RPMI8226 (cell line): ENCODE measurements at regions not wholly inside any gene's neighbourhood (a gene's known extent, or its start where the extent isn't known, plus 50 kb on each side); places are given as distances from the start of the nearest gene placed in this dataset.
"Not testable (repeated sequence)": the region's sequence is repeated elsewhere in the genome, so short reads cannot be mapped to it uniquely, and the experiment has no call there.

ENCODE experiments used
- DNase-seq: peaks from one replicate; pipeline ENCODE4 v3.0.0-alpha.2; 2015

DNA sequence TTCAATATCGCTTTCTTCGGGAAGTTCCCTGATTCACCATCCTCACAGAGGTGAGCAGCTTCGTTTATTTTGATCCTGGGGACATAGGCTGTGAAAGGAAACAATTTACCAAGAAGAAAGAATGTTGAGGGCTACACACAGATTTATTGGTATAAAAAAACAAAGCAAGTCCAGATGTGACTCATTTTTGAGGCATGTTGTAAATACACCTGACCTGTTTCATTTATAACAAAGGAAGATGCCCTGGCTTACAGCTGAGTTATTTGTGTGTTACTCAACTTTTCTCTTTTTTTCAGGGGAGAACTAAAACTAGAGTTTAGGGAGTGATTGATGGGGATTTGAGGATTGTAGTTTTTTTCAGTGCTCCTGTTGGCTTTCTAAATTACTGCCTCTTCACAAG, 489.5 kb downstream of the CBLN4 start:
- no peak for DNase-seq

DNA sequence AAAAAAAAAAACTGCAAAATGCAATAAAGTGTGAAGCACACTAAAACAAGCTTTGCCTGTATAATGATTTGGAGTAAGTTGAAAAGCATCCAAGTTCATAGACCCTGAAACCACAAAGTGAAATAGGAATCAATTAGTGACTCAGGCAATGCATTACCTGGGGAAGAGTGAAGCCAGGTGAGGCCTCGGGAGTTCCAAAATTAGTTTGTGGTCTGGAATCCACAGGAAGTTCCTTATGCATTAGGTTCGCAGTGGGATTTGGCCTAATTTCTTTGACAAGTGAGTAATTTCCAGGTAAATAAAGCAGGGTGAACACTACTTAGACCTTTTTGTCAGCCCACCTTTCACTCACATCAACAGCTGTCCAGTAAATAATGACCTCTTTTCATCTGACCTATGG, 490.8 kb downstream of the CBLN4 start:
- DNase-seq = no peak

DNA sequence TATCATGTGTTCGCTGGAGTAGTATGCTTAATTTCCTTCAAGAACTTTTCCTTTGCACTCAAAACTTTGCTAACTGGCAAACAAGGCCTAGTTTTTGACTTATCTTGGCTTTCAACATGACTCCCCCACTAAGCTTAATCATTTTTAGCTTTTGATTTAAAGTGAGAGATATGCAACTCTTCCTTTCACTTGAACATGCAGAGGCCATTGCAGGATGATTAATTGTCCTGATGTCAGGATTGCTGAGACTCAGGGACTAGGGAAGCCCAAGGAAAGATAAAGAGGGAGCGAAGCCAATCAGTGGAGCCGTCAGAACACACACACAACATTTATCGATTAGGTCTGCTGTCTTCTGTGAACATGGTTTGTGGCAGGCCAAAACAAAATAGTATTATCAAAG, 491.4 kb downstream of the CBLN4 start:
- no peak for DNase-seq

DNA sequence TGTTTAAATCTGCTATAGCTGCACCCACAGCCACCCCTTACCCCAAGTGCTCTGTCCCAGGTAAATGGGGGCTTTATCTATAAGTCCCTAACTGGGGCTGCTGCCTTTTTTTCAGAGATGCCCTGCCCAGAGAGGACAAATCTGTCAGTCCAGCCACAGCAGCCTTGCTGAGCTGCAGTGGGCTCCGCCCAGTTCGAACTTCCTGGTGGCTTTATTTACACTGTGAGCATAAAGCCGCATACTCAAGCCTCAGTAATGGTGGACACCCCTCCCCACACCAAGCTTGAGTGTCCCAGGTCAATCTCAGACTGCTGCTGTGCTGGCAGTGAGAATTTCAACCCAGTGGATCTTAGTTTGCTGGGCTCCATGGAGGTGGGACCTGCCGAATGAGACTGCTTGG, 505.2 kb downstream of the CBLN4 start:
- no peak for DNase-seq

DNA sequence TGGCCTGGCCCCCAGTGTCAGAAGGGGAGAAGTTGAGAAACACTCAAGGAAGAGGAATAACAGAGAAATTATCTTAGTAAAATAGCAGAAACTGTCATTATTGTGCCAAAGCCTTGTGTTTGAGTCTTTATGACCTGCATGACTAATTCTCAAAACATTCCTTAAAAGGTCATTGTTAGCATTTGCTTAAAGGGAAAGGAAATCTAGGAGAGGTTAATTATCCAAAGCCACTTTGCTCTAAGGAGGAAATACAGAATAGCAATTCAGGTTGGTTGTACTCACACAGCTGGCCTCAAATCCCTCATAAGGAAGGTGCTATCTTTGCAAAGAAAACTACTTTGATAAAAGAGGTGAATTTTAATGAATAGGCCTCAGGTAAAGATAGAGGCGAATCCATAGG, 516.7 kb downstream of the CBLN4 start:
- no peak for DNase-seq

DNA sequence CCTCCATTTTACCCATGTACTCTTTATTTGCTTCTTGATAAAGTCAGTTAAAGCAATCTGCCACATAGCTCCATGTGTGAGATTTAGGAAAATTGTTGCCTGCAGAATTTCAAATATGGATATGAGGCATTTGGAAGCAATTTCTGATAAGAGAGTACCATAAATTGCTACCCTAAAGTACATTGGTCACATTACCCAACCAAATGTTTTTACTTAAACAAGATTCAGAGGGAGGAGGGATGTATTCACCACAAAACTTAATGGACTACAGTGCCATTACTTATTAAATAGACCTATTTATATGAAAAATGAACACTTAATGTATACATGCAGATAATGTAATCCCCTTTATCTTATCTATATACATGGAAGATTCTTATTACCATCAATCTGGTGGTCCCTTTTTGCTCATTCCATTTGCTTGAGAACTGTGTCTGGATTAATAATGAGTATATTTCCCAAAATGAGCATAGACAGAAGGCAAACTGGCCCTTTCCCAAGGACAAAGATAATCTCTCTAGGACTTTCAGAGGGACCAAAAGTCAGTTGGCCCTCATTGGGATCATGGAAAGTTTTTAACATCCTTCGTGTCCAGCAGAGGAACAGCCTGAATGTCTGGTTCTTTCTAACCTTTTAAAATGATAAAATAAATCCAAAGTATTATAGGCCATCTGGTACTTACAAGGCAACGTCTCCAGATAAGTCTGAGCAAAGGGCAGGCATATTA, 526.4 kb downstream of the CBLN4 start:
- no peak for DNase-seq

DNA sequence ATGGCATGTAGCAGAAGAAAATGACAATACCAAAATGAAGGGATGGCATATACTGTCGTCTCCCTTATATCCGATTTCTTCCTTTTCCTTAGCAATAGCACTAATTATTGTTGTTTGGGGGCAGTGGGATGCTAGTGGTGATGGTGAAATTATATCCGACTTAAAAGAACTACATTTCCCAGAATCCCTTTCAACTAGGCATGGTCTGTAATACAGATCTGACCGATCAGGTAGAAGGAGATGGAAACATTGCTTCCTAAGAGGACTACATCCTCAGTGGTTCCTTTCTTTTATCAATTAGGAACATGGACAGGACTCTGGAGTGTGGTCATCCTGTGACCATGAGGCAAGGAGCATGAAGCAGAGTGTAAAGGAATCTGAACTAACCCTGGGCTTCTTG, 532.6 kb downstream of the CBLN4 start:
- no peak for DNase-seq

DNA sequence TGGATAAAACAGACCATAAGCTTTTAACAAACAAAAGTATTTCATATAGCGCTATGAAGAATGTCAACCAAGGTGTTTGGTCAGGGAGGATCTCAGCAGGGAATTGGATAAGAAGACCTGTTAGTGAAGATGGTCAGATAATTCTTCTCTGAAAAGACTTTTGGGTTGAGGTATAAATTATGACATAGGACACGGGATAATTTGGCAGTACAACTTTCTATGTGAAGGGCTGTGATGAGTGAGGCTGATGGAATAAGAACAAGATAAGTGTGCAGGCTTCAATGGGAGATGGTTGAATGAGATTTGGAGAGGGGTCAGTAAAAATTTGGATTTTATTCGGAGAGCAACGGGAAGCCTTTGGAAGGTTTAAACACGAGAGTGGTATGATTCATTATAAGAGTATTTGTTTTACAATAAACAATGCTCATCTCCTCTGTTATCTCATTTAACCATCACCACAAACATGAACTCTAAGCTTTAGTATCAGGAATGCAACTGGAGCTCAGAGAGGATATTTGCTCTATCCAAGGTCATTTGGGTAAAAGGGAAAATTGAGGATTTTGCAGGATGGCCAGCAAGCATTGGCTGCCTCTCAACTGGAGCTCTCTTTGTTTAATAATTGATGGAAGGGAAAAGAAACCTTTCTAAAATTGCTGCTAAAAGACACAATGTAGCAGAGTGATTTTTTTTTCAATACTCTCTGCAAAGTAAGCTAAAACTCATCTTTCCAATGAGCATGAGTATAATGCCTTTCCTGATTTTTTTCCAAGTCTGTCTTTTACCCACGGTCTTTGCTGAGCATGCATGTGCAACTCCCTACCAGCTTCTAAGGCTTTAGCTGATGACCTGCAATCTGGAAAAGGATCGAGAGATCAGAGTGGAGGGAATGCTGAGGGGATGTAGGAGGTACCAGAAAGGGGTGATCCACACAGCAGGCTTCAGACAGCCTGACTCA, 534.0 kb downstream of the CBLN4 start:
- DNase-seq = no peak

DNA sequence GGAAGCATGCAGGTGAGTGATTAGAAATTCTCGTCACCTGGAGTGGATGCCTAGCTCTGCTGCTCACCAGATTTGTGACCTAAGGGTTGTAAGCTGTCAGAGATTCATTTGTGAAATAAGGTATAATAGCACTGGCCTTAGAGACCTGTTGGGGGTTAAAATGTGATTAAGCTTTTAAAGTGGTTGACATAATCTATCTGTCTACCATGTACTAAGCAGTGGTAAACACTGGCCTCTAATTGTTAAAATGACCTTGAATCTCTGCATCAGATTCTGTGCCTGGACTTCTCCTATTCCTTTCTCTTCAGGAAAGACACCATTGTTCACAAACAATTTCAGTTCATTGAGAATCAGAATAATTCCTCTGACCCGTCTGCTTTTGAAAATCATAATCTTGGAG, 536.2 kb downstream of the CBLN4 start:
- no peak for DNase-seq

DNA sequence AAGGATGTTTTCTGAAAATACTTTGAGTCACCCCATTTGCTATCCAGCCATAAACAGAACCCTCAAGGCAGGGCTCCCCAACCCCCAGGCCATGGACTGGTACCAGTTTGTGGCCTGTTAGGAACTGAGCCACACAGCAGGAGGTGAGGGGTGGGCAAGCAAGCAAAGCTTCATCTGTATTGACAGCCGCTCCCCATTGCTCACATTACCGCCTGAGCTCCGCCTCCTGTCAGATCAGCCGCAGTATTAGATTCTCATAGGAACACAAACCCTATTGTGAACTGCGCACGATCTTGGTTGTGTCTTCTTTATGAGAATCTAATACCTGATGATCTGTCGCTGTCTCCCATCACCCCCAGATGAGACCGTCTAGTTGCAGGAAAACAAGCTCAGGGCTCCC, 543.8 kb downstream of the CBLN4 start:
- no peak for DNase-seq

DNA sequence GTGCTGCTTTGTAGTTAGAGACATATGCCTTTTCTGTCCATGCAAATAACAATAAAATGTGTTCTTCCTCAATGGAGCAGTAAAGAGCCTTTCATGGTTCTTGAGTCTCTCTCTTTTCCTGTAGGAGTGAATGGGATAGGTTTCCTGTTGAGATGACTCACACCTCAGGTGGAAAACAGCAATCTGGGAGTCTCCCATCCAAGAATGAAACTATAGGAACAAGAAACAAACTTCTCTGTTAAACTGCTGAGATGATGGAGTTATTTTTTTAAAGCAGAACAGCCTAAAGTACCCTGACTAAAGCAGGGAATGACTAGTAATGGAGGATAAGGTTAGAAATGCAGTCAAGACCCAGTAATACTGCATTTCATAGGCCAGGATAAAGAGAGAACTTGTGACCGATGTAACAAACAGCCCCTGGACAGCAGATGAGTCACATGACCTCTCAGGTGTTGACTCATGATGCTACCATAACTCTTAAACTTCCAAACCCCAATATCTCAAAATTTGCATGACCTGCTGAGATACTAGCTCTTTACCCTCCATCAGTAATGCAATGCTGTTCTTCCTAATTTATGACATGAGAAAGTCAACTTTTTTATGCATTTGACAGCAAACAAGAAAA, 548.9 kb downstream of the CBLN4 start:
- no peak for DNase-seq

DNA sequence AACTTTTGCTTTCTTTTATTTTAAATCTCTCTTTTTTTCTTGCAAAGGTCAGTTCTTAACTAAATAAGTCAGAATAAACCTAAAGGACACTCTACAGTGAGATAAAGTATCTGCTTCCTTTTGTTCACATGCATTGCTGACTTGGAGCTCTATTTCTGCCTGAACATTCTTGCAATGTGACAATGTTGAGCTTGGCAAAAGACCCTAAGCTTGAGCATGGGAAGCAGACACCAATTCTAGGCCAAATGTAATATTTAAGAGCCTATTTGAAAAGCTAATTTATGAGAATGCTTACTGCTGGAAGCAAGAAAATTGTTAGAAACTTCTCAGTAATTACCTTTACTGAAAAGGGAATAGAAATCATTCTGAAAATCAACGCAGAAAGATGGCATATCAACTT, 556.2 kb downstream of the CBLN4 start:
- DNase-seq = no peak

DNA sequence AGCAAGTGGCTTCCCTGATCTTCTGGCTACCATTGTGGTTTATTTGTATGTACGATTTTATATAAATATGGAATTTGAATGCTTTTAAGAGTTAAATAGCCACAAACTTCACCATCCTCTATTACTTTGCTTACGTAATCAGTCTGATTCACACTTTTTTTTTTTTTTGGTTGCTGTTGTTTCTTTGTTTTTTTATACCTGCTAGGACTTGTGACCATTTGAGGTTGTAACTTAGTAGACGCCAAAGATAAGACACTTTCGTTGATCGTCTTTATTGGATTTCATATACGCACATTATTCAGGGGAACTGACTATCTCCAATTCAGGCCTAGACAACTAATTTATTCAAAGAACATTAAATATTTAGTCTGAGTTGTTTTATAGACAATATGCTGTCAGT, 559.0 kb downstream of the CBLN4 start:
- no peak for DNase-seq

DNA sequence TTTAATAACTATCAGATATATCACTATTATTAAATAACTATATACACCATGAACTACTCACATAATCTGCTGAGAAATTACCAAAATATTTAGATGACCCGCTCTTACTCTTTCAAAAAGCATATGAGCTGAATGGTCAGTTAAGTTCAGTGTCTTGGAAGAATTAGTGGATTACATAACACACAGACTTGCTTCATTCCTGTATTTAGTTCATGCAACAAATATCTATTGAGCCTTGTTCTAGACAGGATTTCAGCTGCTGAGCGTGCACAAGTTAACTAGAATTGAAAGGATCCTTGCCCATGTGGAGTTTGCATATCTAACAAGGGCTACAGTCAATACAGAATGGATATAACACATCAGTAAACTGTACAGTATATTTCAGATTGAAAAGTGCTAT, 566.2 kb downstream of the CBLN4 start:
- no peak for DNase-seq

DNA sequence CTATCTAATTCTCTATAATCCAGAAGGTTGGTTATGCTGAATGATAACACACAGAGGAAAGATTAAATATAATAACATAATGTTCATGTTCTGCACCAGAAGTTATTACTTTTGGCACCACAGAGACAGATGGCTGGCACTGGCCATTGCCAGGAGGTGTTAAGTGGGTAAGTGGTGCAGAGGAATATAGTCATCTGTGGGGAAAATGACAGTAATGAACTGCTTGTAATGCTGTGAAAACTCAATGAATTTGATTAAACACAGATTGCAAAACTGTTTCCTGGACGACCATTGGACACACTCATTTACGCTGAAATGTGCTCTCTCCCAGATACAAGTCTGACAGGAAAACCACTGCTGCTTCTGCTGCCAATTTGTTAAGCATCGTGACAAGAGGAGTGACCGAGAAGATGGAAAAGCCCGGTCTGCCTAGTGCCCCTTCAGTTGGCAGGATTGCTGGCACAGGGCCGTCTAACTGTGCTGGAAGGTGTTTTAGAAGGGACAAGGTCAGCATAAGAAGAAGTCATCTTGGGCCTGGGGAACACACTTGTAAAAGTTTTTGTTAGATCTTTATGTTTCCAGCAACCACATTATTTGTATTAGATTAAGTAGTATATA, 567.4 kb downstream of the CBLN4 start:
- DNase-seq = no peak

DNA sequence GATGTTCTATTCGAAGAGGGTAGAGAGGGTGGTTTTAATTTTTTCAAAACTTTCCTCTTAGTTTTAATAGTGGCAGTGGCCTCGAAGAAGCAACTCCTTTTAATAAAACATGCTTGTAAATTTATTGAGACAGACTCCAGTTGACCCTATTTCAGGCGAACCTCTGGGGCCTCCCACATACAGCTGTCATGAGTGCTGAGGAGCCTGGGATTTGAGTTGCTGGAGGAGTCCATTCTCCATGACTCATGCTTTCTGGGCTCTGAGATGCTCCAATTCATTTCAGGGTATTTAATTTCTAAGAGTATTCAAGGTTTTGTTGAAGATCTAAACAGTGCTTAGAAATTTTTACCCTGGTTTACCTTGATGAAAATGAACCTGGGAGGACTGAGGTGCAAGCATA, 580.4 kb downstream of the CBLN4 start:
- no peak for DNase-seq

DNA sequence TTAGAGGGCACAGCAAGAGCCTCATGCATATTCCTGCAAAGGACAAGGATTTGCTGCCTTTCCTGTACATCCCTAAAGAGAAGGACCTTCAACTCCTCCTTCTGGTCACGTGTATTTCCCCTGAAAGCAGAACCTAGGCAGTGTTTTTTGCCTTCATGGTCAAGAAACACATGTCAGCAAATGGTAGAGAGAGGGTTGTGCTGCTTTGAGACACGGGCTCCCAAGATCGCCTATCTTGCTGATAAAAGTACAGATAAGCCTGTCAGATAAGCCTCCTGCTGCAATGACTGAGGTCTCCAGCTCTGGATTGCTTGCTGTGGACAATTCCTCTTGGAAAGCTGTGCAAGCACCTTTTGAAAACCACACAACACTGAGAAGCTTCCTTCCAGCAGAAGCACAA, 580.8 kb downstream of the CBLN4 start:
- no peak for DNase-seq

DNA sequence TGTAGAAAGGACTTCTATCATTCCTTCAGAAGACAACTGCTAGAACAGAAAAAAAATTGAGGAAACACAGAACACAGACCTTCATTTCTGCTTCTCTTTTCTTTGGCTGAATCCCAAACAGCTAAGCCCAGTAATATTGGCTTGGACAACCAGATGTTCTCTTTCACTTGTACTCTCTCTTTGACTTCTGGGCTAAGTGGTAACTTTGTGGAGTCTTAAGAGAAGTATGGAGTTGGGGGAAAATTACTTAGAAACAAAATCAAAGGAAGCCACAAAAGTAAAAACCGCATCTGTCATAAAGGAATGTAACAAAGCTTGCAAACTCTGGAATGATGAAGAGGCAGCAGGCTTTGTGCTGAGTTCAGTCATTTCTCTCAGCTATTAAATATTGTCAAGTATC, 587.5 kb downstream of the CBLN4 start:
- no peak for DNase-seq

DNA sequence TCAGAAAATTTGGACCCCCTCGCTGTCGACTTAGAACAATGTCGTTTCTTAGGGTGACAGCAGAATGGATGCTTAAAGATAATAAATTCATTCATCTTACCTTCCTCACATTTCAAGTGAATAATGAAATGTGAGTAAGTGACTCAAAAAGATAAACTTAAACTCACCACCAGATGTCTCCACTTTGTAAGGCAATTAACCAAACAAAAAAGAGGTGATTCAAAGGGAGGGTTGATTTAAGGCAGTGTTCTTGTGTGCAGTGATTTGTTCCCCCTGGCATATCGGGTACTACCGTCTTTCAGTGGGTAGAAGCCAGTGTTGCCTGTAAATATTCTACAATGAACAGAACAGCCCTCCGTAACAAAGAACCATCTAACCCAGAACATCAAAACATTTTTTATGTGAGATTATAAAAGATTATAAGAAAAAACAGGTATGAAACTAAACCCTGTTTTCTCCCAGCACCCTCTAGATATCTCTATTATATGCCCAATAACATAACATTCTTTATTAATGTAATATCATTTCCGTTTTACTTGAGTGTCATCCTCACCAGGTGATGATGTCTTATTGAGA, 589.7 kb downstream of the CBLN4 start:
- peak; percentile 15 for DNase-seq

DNA sequence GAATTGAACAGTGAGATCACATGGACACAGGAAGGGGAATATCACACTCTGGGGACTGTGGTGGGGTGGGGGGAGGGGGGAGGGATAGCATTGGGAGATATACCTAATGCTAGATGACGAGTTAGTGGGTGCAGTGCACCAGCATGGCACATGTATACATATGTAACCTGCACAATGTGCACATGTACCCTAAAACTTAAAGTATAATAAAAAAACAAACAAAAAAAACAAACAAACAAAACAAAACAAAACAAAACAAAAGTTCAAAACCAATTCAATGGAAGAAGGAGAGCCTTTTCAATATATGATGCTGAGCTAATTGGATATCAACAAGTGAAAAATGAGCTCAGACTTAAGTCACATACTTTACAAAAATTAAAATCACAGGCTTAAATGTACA, 592.8 kb downstream of the CBLN4 start:
- not testable (repeated sequence) for DNase-seq

DNA sequence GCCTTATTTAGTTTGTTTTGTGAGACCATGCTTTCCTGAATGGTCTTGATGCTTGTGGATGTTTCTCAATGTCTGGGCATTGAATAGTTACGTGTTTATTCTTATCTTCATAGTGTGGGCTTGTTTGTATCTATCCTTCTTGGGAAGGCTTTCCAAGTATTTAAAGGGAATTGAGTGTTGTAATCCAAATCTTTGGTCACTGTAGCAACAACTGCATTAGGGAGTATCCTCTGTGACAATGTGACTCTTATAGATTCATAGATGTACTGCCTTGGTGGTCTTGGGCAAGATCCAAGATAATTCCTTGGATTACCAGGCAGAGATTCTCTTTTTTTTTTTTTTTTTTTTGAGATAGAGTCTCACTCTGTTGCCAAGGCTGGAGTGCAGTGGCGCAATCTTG, 598.4 kb downstream of the CBLN4 start:
- no peak for DNase-seq

DNA sequence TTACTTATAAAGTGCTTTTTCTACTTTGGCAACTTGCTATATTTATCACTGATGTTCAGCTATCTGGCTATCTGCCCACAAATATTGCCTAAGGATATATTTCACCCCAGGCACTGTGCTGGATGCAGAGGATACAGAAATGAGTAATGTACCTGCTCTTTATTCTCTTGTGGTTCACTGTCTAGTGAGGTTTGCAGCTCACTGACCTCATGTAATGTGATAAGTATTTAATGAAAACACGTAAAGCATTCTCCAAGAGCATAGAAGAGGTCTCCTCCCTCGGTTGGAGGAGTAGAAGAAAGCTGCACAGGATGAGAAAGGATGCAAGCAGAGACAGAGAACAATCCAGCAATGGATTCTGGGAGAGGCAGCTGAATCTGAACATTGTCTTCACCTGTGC, 610.7 kb downstream of the CBLN4 start:
- no peak for DNase-seq

DNA sequence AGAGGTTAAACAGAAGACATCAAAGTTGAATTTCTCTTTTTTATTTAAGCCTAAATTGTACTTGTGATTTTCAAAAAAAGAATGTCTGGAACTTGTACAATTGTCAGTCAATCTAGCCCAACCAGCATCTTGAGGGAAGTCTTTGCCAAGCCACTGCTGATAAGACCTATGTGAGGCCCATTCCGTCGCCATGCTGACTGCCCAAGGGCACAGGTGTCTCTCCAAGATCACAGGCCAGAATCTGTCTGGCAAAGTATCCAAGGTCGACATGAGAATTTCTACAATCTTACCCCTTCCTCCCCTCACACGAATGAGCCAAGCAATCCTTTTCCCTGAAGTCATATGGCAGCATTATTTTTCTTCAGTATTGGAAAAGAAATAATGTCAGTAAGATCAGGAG, 614.5 kb downstream of the CBLN4 start:
- DNase-seq = no peak
